Stimulated activated CD8-positive, alpha-beta memory T cell treated with anti-CD3 and anti-CD28 coated beads, Interleukin-4, amount 100 ng/mL, for 1 hour (primary cell): ENCODE measurements at regions not wholly inside any gene's neighbourhood (a gene's known extent, or its start where the extent isn't known, plus 50 kb on each side); places are given as distances from the start of the nearest gene placed in this dataset.
"Not testable (repeated sequence)": the region's sequence is repeated elsewhere in the genome, so short reads cannot be mapped to it uniquely, and the experiment has no call there.

ENCODE experiments used
- DNase-seq, 2 donors: peaks; one replicate each; pipeline ENCODE4 v3.0.0-alpha.2; 2020; ENCODE audit warnings: low read depth in 2 of 2, low spot score in 1 of 2

- DNase-seq: no peak
These were observed 1062.8 kb upstream of the ACO1 start for GRCh38 chr9:31321686-31322085.

GRCh38 chr9:31323726-31324444 is 1060.6 kb upstream of the ACO1 start:
- no peak for DNase-seq

- no peak for DNase-seq
These were observed 1058.7 kb upstream of the ACO1 start for GRCh38 chr9:31325778-31326177.

- not testable (repeated sequence) for DNase-seq
These were observed 1057.6 kb upstream of the ACO1 start for GRCh38 chr9:31326883-31327282.

- DNase-seq: no peak
These were observed 1049.5 kb upstream of the ACO1 start for GRCh38 chr9:31334837-31335528.

- no peak for DNase-seq
These were observed 1048.8 kb upstream of the ACO1 start for GRCh38 chr9:31335529-31336234.

GRCh38 chr9:31336386-31336785 is 1048.1 kb upstream of the ACO1 start:
- no peak for DNase-seq

- no peak for DNase-seq
These were observed 1047.6 kb upstream of the ACO1 start for GRCh38 chr9:31336841-31337240.

GRCh38 chr9:31347082-31347617 is 1037.3 kb upstream of the ACO1 start:
- DNase-seq: no peak

GRCh38 chr9:31355159-31355882 is 1029.1 kb upstream of the ACO1 start:
- DNase-seq: no peak

GRCh38 chr9:31355965-31356364 is 1028.5 kb upstream of the ACO1 start:
- DNase-seq: no peak

GRCh38 chr9:31359071-31359470 is 1025.4 kb upstream of the ACO1 start:
- DNase-seq: no peak

GRCh38 chr9:31364171-31364570 is 1020.3 kb upstream of the ACO1 start:
- DNase-seq: no peak

GRCh38 chr9:31372799-31373587 is 1011.5 kb upstream of the ACO1 start:
- DNase-seq: no peak

GRCh38 chr9:31377358-31377757 is 1007.1 kb upstream of the ACO1 start:
- DNase-seq: no peak

- no peak for DNase-seq
These were observed 995.8 kb upstream of the ACO1 start for GRCh38 chr9:31388660-31389059.

- DNase-seq: no peak
These were observed 995.4 kb upstream of the ACO1 start for GRCh38 chr9:31389075-31389474.

GRCh38 chr9:31390403-31391025 is 993.9 kb upstream of the ACO1 start:
- DNase-seq: no peak

GRCh38 chr9:31393240-31393639 is 991.2 kb upstream of the ACO1 start:
- DNase-seq: no peak

- DNase-seq: no peak
These were observed 990.4 kb upstream of the ACO1 start for GRCh38 chr9:31394015-31394473.
